Raji (cell line): ENCODE measurements at regions not wholly inside any gene's neighbourhood (a gene's known extent, or its start where the extent isn't known, plus 50 kb on each side); places are given as distances from the start of the nearest gene placed in this dataset.

Source experiments
- POLR2A ChIP-seq: IDR thresholded peaks from 2 replicates; pipeline ENCODE4 v1.6.1; 2011; ENCODE audit warnings: low read depth, low read length, control low read depth; ENCODE audit not compliant: insufficient read depth

- no peak for TF ChIP-seq POLR2A
Observed at GRCh38 chr9:79006546-79006945, 565.2 kb upstream of the TLE4 start.

- no peak for TF ChIP-seq POLR2A
Observed at GRCh38 chr9:79007701-79008483, 563.9 kb upstream of the TLE4 start.

GRCh38 chr9:79008916-79009315 is 562.8 kb upstream of the TLE4 start:
- TF ChIP-seq POLR2A: no peak

DNA sequence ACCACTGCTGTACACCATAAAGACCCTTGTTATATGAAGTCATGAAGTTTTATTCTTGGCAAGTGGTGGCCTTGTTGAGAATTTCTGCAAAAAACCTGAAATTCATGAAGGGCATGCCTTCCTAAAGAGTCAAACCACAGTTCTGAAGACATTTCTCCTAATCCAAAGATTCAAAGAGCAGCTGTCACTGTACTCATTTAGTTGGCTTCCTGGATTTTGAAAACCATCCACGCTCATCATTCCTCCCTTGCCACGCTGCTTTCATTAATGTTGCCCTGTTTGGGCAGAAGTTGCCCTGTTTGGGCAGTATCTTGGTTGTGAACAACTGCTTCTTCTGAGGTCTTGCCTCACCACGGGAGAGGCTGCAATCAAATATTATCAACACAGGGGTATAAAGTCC is 560.3 kb upstream of the TLE4 start:
- no peak for TF ChIP-seq POLR2A

- TF ChIP-seq POLR2A: no peak
Observed at GRCh38 chr9:79012561-79012960, 559.2 kb upstream of the TLE4 start.

GRCh38 chr9:79013715-79014610 is 557.8 kb upstream of the TLE4 start:
- no peak for TF ChIP-seq POLR2A

DNA sequence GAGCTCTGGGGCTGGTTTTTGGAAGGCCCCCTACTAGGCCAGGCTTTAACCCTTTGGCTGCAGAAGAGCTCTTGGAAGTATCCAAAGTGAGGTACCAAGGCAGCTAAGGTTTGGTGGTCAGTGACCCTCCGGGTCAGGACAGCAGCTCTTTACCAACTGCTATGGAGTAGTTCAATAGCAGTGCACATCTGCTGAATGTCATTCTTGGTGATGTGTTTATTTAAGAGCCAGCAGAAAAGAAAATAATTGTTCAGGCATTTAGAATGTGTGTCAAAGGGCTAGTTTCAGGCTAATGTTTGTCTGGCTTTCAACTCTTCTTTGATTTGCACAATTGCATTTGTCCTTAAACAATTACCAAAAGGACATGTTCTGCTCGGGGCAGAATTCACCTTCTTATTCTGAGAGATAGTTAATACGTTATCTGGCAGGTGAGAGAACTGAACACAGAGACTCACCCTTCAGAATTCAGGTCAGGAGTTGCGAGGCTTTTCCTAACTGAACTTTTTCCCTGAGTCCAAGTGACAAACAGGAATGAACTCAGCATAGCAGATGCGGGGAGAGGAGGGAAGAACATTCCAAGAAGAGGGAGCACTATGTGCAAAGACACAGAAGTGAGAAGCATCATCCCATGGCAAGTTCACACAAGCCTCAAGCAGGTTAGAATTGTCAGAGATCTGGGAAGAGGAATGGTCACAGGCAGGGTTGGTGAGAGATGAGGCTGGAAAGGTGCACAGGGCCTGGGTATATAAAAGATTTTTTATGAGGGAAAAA is 556.7 kb upstream of the TLE4 start:
- no peak for TF ChIP-seq POLR2A

DNA sequence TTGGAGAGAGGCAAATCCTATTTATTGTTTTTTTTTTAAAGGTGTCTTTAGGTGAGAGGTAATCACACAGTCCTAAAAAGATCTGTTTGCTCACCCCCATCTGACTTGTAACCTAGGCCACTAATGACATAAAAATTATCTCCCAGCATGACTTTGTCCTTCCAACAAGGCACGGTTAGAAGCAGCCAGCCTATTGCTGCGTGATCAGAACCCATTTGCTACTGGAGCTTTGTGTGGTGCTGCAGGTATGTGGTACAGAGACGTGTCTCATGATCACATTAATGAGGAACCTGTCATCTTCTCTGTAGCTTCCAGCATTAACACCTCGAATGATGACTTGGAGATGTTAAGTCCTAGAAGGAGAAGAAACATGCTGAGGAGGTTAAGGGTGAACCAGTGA is 555.8 kb upstream of the TLE4 start:
- TF ChIP-seq POLR2A: no peak

DNA sequence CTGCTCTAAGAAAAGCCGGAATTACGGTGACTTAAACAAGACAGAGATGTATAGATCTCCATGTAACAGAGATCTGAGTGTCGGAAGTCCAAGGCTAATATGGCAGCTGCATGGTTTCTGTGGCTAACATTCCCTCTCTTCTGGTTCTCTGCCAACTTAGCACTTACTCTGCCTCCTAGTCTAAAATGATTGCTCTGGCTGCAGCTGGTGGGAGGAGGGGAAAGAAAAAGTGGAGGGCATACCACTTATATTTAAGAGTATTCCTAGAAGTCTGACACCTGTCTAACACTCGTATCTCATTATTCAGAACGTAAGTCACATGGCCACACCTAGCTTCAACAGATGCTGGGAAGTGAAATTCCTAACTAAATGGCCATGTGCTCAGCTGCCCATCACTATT is 551.5 kb upstream of the TLE4 start:
- TF ChIP-seq POLR2A: no peak

DNA sequence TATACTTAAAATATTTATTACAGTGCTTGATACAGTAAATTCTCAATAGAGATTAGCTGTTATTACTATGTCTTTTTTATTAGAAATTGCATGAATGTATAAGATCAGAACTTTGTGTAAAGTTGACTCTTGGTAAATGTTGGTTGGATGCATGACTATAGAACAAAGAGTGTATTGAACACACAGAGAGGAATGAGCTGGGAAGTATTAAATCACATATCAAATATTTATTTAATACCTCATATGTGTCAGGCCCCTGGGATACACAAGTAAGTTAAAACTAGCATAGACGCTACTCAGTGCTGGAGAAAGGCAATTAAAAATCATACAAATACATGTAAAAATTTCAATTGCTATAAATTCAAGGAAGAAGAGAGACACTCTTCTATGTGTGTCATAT is 550.7 kb upstream of the TLE4 start:
- TF ChIP-seq POLR2A: no peak

- no peak for TF ChIP-seq POLR2A
Observed at GRCh38 chr9:79023134-79023580, 548.6 kb upstream of the TLE4 start.

GRCh38 chr9:79026316-79026715 is 545.4 kb upstream of the TLE4 start:
- TF ChIP-seq POLR2A: no peak

- TF ChIP-seq POLR2A: no peak
Observed at GRCh38 chr9:79028101-79028500, 543.7 kb upstream of the TLE4 start.

GRCh38 chr9:79034583-79034982 is 537.2 kb upstream of the TLE4 start:
- no peak for TF ChIP-seq POLR2A

- TF ChIP-seq POLR2A: no peak
Observed at GRCh38 chr9:79037338-79037737, 534.4 kb upstream of the TLE4 start.
